ENCODE measurements at regions not wholly inside any gene's neighbourhood (a gene's known extent, or its start where the extent isn't known, plus 50 kb on each side); places are given as distances from the start of the nearest gene placed in this dataset.

GRCh38 chr17:72397687-72398086, 276.9 kb downstream of the SOX9 start:
- Histone ChIP-seq H3K4me3 (ENCODE audit: low read length) (peak overlapping the region; percentile 3; the same call in 1 of the 2 replicates), H3K9me3 (ENCODE audit: low read length) (no peaks in the 10 kb centered on the region), H3K4me2 (ENCODE audit: low read length) (peak overlapping the region; percentile 26), H3K9me2 (replicated peaks; ENCODE audit: low read length) (no peaks in the 10 kb centered on the region), H3F3A (ENCODE audit: low read length, unreplicated experiment) (peaks cover 12% of the 10 kb centered on the region), H3K4me1 (ENCODE audit: insufficient read depth, low read length) (peaks cover 76% of the 10 kb centered on the region), H4K20me1 (ENCODE audit: low read length) (no peaks in the 10 kb centered on the region), H3K9ac (ENCODE audit: low read length) (peak overlapping the region; percentile 72), H3K36me3 (ENCODE audit: low read depth, low read length) (peaks cover 5% of the 10 kb centered on the region), H3K79me2 (ENCODE audit: low read length) (peaks cover 19% of the 10 kb centered on the region; the same call in 1 of the 2 replicates), H3K27ac (ENCODE audit: low read length) (peak overlapping the region; percentile 97), H3K27me3 (ENCODE audit: low read length) (no peaks in the 10 kb centered on the region), H2AFZ (ENCODE audit: low read length) (no peak overlapping the region)
- CTCF ChIA-PET = no interaction called here
- intact Hi-C loops (cut with micrococcal nuclease) = loop anchor here (2.0 to 10.0 kb wide), 6 partner anchors 23 to 963 kb away; partner anchors contain the start of gene SOX9
- TF ChIP-seq EZH2phosphoT487 (IDR thresholded peaks at IDR 0.05; ENCODE audit: borderline replicate concordance, low read length) (no peak), CTCF (conservative IDR thresholded peaks at IDR 0.05; ENCODE audit: low read depth, low read length) (no peak), EZH2 (IDR thresholded peaks at IDR 0.05; ENCODE audit: low read length, unreplicated experiment) (no peak)
- peak; percentile 94 for DNase-seq
- ATAC-seq = peak; percentile 27
- POLR2A ChIA-PET (ENCODE audit: unreplicated experiment) = interaction anchor here (0.6 to 0.7 kb wide), 2 partner anchors 69 to 277 kb away, joined by 3 to 21 read pairs; partner anchors contain the start of gene SOX9
- no TSS peak for BruUV-seq (replicated peaks)

DNA sequence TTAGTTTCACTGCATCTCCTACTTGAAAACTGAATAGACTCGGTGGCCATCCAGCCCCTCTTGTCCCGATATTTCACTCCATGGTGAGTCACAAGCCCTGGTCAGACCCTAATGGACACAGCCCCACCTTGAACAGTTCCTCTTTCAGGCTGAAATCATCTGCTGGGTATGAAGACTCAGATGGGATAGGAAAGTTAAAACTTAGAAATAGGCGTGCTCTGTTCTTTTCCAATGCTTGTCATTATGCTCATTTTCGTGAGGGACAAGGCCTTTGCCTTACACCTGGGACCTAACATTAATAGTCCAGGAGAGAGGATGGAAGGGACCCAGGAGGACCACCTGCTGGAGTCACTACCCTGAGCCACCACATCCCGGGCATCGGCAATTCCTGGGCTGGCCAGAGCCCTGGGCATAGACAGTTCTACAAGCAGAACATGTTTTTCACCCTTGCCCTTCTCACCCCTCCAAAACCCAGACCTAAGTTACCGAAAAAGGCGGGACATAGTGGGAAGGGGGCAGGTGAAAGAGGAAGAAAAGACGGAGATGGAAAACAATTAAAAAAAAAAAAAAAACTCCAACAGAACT, 278.3 kb downstream of the SOX9 start:
- DNase-seq (no peak), ATAC-seq (peak; percentile 12)
- H3K79me2 ChIP-seq (ENCODE audit: low read length) = peaks cover 14% of the 10 kb centered on the region; the same call in 1 of the 2 replicates
- peaks cover 9% of the 10 kb centered on the region for H3F3A ChIP-seq (ENCODE audit: low read length, unreplicated experiment)
- peak overlapping the region; percentile 72 for H3K9ac ChIP-seq (ENCODE audit: low read length)
- H3K36me3 ChIP-seq (ENCODE audit: low read depth, low read length) = peaks cover 20% of the 10 kb centered on the region
- no peaks in the 10 kb centered on the region for H3K27me3 ChIP-seq (ENCODE audit: low read length)
- H3K4me1 ChIP-seq (ENCODE audit: insufficient read depth, low read length) = peaks cover 62% of the 10 kb centered on the region
- no peaks in the 10 kb centered on the region for H4K20me1 ChIP-seq (ENCODE audit: low read length)
- H3K4me2 ChIP-seq (ENCODE audit: low read length) = peak overlapping the region; percentile 65
- peak overlapping the region; percentile 13; the same call in 1 of the 2 replicates for H3K4me3 ChIP-seq (ENCODE audit: low read length)
- peak overlapping the region; percentile 97 for H3K27ac ChIP-seq (ENCODE audit: low read length)
- TF ChIP-seq CTCF (conservative IDR thresholded peaks at IDR 0.05; ENCODE audit: low read depth, low read length) (no peak), EZH2phosphoT487 (IDR thresholded peaks at IDR 0.05; ENCODE audit: borderline replicate concordance, low read length) (no peak), EZH2 (IDR thresholded peaks at IDR 0.05; ENCODE audit: low read length, unreplicated experiment) (no peak)
- H2AFZ ChIP-seq (ENCODE audit: low read length) = no peak overlapping the region
- no peaks in the 10 kb centered on the region for H3K9me3 ChIP-seq (ENCODE audit: low read length)
- CTCF ChIA-PET = interaction anchor here (0.6 kb wide), 1 partner anchor 765 kb away, joined by 3 read pairs; no protein-coding TSS in a partner anchor
- H3K9me2 ChIP-seq (replicated peaks; ENCODE audit: low read length) = no peaks in the 10 kb centered on the region
- POLR2A ChIA-PET (ENCODE audit: unreplicated experiment) = interaction anchor here (1.0 to 1.3 kb wide), 2 partner anchors 12 to 278 kb away, joined by 7 to 9 read pairs; partner anchors contain the start of gene SOX9
- intact Hi-C loops (cut with micrococcal nuclease) = loop anchor here (1.0 to 10.0 kb wide), 7 partner anchors 8 to 964 kb away; partner anchors contain the start of gene SOX9
- BruUV-seq (replicated peaks) = TSS peak; percentile 42

All from PC-3 (cell line).